Neuronal stem cell (in vitro differentiated cells): ENCODE measurements at regions not wholly inside any gene's neighbourhood (a gene's known extent, or its start where the extent isn't known, plus 50 kb on each side); places are given as distances from the start of the nearest gene placed in this dataset.

Source experiments
- DNase-seq: peaks from one replicate; pipeline ENCODE4 v3.0.0-alpha.2; 2013; ENCODE audit warnings: low spot score
- H2AFZ ChIP-seq: one replicate; pipeline ENCODE4 v1.6.1; 2013; ENCODE audit warnings: mild to moderate bottlenecking, low read length, inconsistent platforms
- H2AK5ac ChIP-seq: 2 replicates; pipeline ENCODE4 v1.6.1; 2013; ENCODE audit warnings: low read depth, mild to moderate bottlenecking, inconsistent platforms, low read length, moderate library complexity, mixed read lengths
- H2BK120ac ChIP-seq: 2 replicates; pipeline ENCODE4 v1.6.1; 2013; ENCODE audit warnings: low read depth, mild to moderate bottlenecking, inconsistent platforms, low read length, moderate library complexity, mixed read lengths
- H2BK12ac ChIP-seq: one replicate; pipeline ENCODE4 v1.6.1; 2013; ENCODE audit warnings: low read length, inconsistent platforms
- H2BK15ac ChIP-seq: 2 replicates; pipeline ENCODE4 v1.6.1; 2013; ENCODE audit warnings: mild to moderate bottlenecking, low read length, inconsistent platforms, mixed read lengths
- H2BK5ac ChIP-seq: one replicate; pipeline ENCODE4 v1.6.1; 2013; ENCODE audit warnings: inconsistent platforms, mild to moderate bottlenecking, low read length, moderate library complexity
- H3K14ac ChIP-seq: one replicate; pipeline ENCODE4 v1.6.1; 2013; ENCODE audit warnings: low read length, inconsistent platforms
- H3K18ac ChIP-seq: 2 replicates; pipeline ENCODE4 v1.6.1; 2013; ENCODE audit warnings: low read length, inconsistent platforms
- H3K23ac ChIP-seq: 2 replicates; pipeline ENCODE4 v1.6.1; 2013; ENCODE audit warnings: low read depth, mild to moderate bottlenecking, mixed read lengths, low read length, inconsistent platforms; ENCODE audit not compliant: poor library complexity
- H3K27ac ChIP-seq: replicated peaks from 3 replicates; pipeline ENCODE4 v1.5.1; 2013; ENCODE audit warnings: low read length, inconsistent platforms
- H3K27me3 ChIP-seq, 3 experiments: 2 replicates each; pipeline ENCODE4 v1.6.1; 2013; ENCODE audit warnings: low read length in 3 of 3, mild to moderate bottlenecking in 2 of 3, inconsistent platforms in 1 of 3, low read depth in 1 of 3, mixed read lengths in 1 of 3, moderate library complexity in 1 of 3; ENCODE audit not compliant: control insufficient read depth in 3 of 3, insufficient read depth in 3 of 3
- H3K36me3 ChIP-seq, 2 donors: replicated peaks in 1 of 2; 2 replicates each; pipeline ENCODE4 v1.6.1; 2013; ENCODE audit warnings: low read length in 2 of 2; ENCODE audit not compliant: control insufficient read depth in 2 of 2, insufficient read depth in 2 of 2
- H3K4ac ChIP-seq: 2 replicates; pipeline ENCODE4 v1.6.1; 2013; ENCODE audit warnings: inconsistent platforms, mild to moderate bottlenecking, low read length, moderate library complexity
- H3K4me1 ChIP-seq, 2 donors: 1 replicate in 1 of 2; 2 replicates in 1 of 2; pipeline ENCODE4 v1.6.1; 2013; ENCODE audit warnings: low read length in 2 of 2, low read depth in 1 of 2; ENCODE audit not compliant: control insufficient read depth in 2 of 2, insufficient read depth in 1 of 2
- H3K4me2 ChIP-seq: one replicate; pipeline ENCODE4 v1.6.1; 2013; ENCODE audit warnings: mild to moderate bottlenecking, low read length, inconsistent platforms; ENCODE audit not compliant: insufficient read depth, poor library complexity, severe bottlenecking
- H3K4me3 ChIP-seq, 2 donors: 2 replicates each; pipeline ENCODE4 v1.5.1; 2013; ENCODE audit warnings: low read length in 2 of 2, mild to moderate bottlenecking in 2 of 2, inconsistent platforms in 1 of 2, moderate library complexity in 1 of 2
- H3K79me1 ChIP-seq: one replicate; pipeline ENCODE4 v1.6.1; 2013; ENCODE audit warnings: low read depth, mild to moderate bottlenecking, inconsistent platforms, low read length, moderate library complexity
- H3K9ac ChIP-seq: one replicate; pipeline ENCODE4 v1.6.1; 2013; ENCODE audit warnings: mild to moderate bottlenecking, low read depth, low read length, inconsistent platforms; ENCODE audit not compliant: poor library complexity
- H3K9me3 ChIP-seq, 2 donors: replicated peaks in 1 of 2; 2 replicates each; pipeline versions ENCODE3 to v1.6.1; 2013; ENCODE audit warnings: low read length in 2 of 2, mild to moderate bottlenecking in 2 of 2, inconsistent platforms in 1 of 2, low read depth in 1 of 2, mixed read lengths in 1 of 2, moderate library complexity in 1 of 2; ENCODE audit not compliant: control insufficient read depth in 2 of 2, insufficient read depth in 1 of 2
- H4K8ac ChIP-seq: one replicate; pipeline ENCODE4 v1.6.1; 2013; ENCODE audit warnings: low read depth, mild to moderate bottlenecking, inconsistent platforms, low read length, moderate library complexity
- H4K91ac ChIP-seq: one replicate; pipeline ENCODE4 v1.6.1; 2013; ENCODE audit warnings: low read length, low read depth, mild to moderate bottlenecking, inconsistent platforms; ENCODE audit not compliant: poor library complexity
- WGBS, 2 donors: extraction: QIAGEN DNeasy Blood & Tissue Kit; methylation state at CpG; one replicate each; pipeline ENCODE4 v1.1.7; 2013; ENCODE audit warnings: missing lambda C conversion rate in 2 of 2, mixed read lengths in 1 of 2; ENCODE audit not compliant: insufficient read length in 2 of 2, insufficient replicate concordance in 1 of 2; ENCODE audit errors: extremely low coverage in 2 of 2; 5-methylcytosine and 5-hydroxymethylcytosine counted together

- no peak overlapping the region for H3K9ac ChIP-seq
- no peak overlapping the region for H2BK5ac ChIP-seq
- H3K36me3 ChIP-seq = no peaks in the 10 kb centered on the region
- no peak overlapping the region for H2AFZ ChIP-seq
- H3K4ac ChIP-seq = no peak overlapping the region
- no peak overlapping the region for H3K23ac ChIP-seq
- WGBS, 2 donors = no CpG with 5 or more reads among the region's 26 CpGs
- H3K9me3 ChIP-seq = peaks cover 0 to 86% of the 10 kb centered on the region in 2 donors
- H3K4me2 ChIP-seq = no peak overlapping the region
- H3K18ac ChIP-seq = no peak overlapping the region
- H3K4me1 ChIP-seq = no peaks in the 10 kb centered on the region
- DNase-seq = no peak
- no peak overlapping the region for H2BK120ac ChIP-seq
- H3K27me3 ChIP-seq = peaks cover 0 to 37% (median 0%) of the 10 kb centered on the region in 3 experiments
- no peak overlapping the region for H3K14ac ChIP-seq
- no peak overlapping the region for H3K27ac ChIP-seq
- no peak overlapping the region for H3K4me3 ChIP-seq
- no peak overlapping the region for H2BK12ac ChIP-seq
- H4K8ac ChIP-seq = no peak overlapping the region
- H2BK15ac ChIP-seq = no peak overlapping the region
- peaks cover 2% of the 10 kb centered on the region for H3K79me1 ChIP-seq
- H2AK5ac ChIP-seq = no peak overlapping the region
- H4K91ac ChIP-seq = no peak overlapping the region
These were observed 328.3 kb downstream of the TMEM121 start for GRCh38 chr14:105854600-105855245.

- H2BK12ac ChIP-seq = no peak overlapping the region
- no peak overlapping the region for H4K8ac ChIP-seq
- no peak overlapping the region for H3K23ac ChIP-seq
- H2AFZ ChIP-seq = no peak overlapping the region
- WGBS, 2 donors = no CpG with 5 or more reads among the region's 35 CpGs
- H3K36me3 ChIP-seq = no peaks in the 10 kb centered on the region
- peaks cover 0 to 83% of the 10 kb centered on the region in 2 donors for H3K9me3 ChIP-seq
- no peak for DNase-seq
- H2BK120ac ChIP-seq = no peak overlapping the region
- H2AK5ac ChIP-seq = no peak overlapping the region
- no peak overlapping the region for H3K4ac ChIP-seq
- H3K4me3 ChIP-seq = peak overlapping the region in 1 of 2 donors; percentile 20
- H3K79me1 ChIP-seq = peaks cover 2% of the 10 kb centered on the region
- no peak overlapping the region for H3K14ac ChIP-seq
- no peak overlapping the region for H2BK5ac ChIP-seq
- no peak overlapping the region for H4K91ac ChIP-seq
- peaks cover 0 to 30% (median 0%) of the 10 kb centered on the region in 3 experiments for H3K27me3 ChIP-seq
- no peak overlapping the region for H3K18ac ChIP-seq
- peak overlapping the region; percentile 30 for H3K9ac ChIP-seq
- no peaks in the 10 kb centered on the region for H3K4me1 ChIP-seq
- no peak overlapping the region for H3K27ac ChIP-seq
- H2BK15ac ChIP-seq = no peak overlapping the region
- no peak overlapping the region for H3K4me2 ChIP-seq
These were observed 329.0 kb downstream of the TMEM121 start for GRCh38 chr14:105855246-105855892.

- no peak overlapping the region for H2BK120ac ChIP-seq
- no peak overlapping the region for H2AK5ac ChIP-seq
- peaks cover 0 to 85% of the 10 kb centered on the region in 2 donors for H3K9me3 ChIP-seq
- no peak overlapping the region for H4K91ac ChIP-seq
- no peak overlapping the region for H2BK15ac ChIP-seq
- no peaks in the 10 kb centered on the region for H3K4me1 ChIP-seq
- H2BK12ac ChIP-seq = no peak overlapping the region
- no CpG with 5 or more reads among the region's 28 CpGs for WGBS, 2 donors
- H2BK5ac ChIP-seq = no peak overlapping the region
- H2AFZ ChIP-seq = no peak overlapping the region
- H3K23ac ChIP-seq = no peak overlapping the region
- peaks cover 0 to 30% (median 0%) of the 10 kb centered on the region in 3 experiments for H3K27me3 ChIP-seq
- no peak overlapping the region for H3K9ac ChIP-seq
- H3K4me3 ChIP-seq = no peak overlapping the region
- no peak overlapping the region for H3K4me2 ChIP-seq
- H3K14ac ChIP-seq = no peak overlapping the region
- no peak overlapping the region for H3K4ac ChIP-seq
- H4K8ac ChIP-seq = peak overlapping the region; percentile 9
- H3K27ac ChIP-seq = no peak overlapping the region
- H3K79me1 ChIP-seq = peaks cover 2% of the 10 kb centered on the region
- H3K18ac ChIP-seq = no peak overlapping the region
- no peak for DNase-seq
- no peaks in the 10 kb centered on the region for H3K36me3 ChIP-seq
These were observed 329.7 kb downstream of the TMEM121 start for GRCh38 chr14:105855893-105856675.

GRCh38 chr14:105856676-105857219, 330.4 kb downstream of the TMEM121 start:
- Histone ChIP-seq H3K27me3 (peaks cover 0 to 23% (median 0%) of the 10 kb centered on the region in 3 experiments), H3K79me1 (peaks cover 2% of the 10 kb centered on the region), H2BK12ac (no peak overlapping the region), H3K36me3 (no peaks in the 10 kb centered on the region), H3K27ac (no peak overlapping the region), H3K23ac (no peak overlapping the region), H2BK120ac (no peak overlapping the region), H2BK5ac (no peak overlapping the region), H3K4me2 (no peak overlapping the region), H2AFZ (no peak overlapping the region), H3K4ac (no peak overlapping the region), H3K18ac (no peak overlapping the region), H4K8ac (no peak overlapping the region), H2AK5ac (no peak overlapping the region), H4K91ac (no peak overlapping the region), H3K4me1 (no peaks in the 10 kb centered on the region), H3K9me3 (peaks cover 0 to 78% of the 10 kb centered on the region in 2 donors), H3K9ac (no peak overlapping the region), H3K14ac (no peak overlapping the region), H3K4me3 (no peak overlapping the region), H2BK15ac (no peak overlapping the region)
- DNase-seq = no peak
- no CpG with 5 or more reads among the region's 2 CpGs for WGBS, 2 donors
